ENCODE measurements at regions not wholly inside any gene's neighbourhood (a gene's known extent, or its start where the extent isn't known, plus 50 kb on each side); places are given as distances from the start of the nearest gene placed in this dataset.
"Not testable (repeated sequence)": the region's sequence is repeated elsewhere in the genome, so short reads cannot be mapped to it uniquely, and the experiment has no call there.

- peak; percentile 57 for DNase-seq
Observed at GRCh38 chr1:233790662-233791371, 113.7 kb upstream of the SLC35F3 start.

- DNase-seq: no peak
Observed at GRCh38 chr1:233791372-233791703, 113.1 kb upstream of the SLC35F3 start.

GRCh38 chr1:233791721-233792120 lies 112.8 kb upstream of the SLC35F3 start:
- DNase-seq: no peak

- no peak for DNase-seq
Observed at GRCh38 chr1:233794863-233795262, 109.6 kb upstream of the SLC35F3 start.

GRCh38 chr1:233796146-233796783 lies 108.2 kb upstream of the SLC35F3 start:
- DNase-seq: no peak

GRCh38 chr1:233802611-233803010 lies 101.9 kb upstream of the SLC35F3 start:
- no peak for DNase-seq

- no peak for DNase-seq
Observed at GRCh38 chr1:233805786-233806185, 98.7 kb upstream of the SLC35F3 start.

- no peak for DNase-seq
Observed at GRCh38 chr1:233815357-233815756, 89.1 kb upstream of the SLC35F3 start.

- DNase-seq: no peak
Observed at GRCh38 chr1:233815865-233816264, 88.6 kb upstream of the SLC35F3 start.

GRCh38 chr1:233816348-233816747 lies 88.1 kb upstream of the SLC35F3 start:
- DNase-seq: no peak

GRCh38 chr1:233819042-233819441 lies 85.4 kb upstream of the SLC35F3 start:
- DNase-seq: no peak

- not testable (repeated sequence) for DNase-seq
Observed at GRCh38 chr1:233824179-233824578, 80.3 kb upstream of the SLC35F3 start.

- not testable (repeated sequence) for DNase-seq
Observed at GRCh38 chr1:233827937-233828336, 76.5 kb upstream of the SLC35F3 start.

- DNase-seq: no peak
Observed at GRCh38 chr1:233828480-233828879, 76.0 kb upstream of the SLC35F3 start.

- DNase-seq: no peak
Observed at GRCh38 chr1:233834609-233835008, 69.9 kb upstream of the SLC35F3 start.

- not testable (repeated sequence) for DNase-seq
Observed at GRCh38 chr1:233838207-233838606, 66.3 kb upstream of the SLC35F3 start.

GRCh38 chr1:233843525-233844204 lies 60.8 kb upstream of the SLC35F3 start:
- peak; percentile 65 for DNase-seq

GRCh38 chr1:233844275-233844674 lies 60.2 kb upstream of the SLC35F3 start:
- DNase-seq: peak; percentile 2

GRCh38 chr1:233844692-233845091 lies 59.8 kb upstream of the SLC35F3 start:
- DNase-seq: peak; percentile 44
